Ishikawa (cell line): ENCODE measurements at regions not wholly inside any gene's neighbourhood (a gene's known extent, or its start where the extent isn't known, plus 50 kb on each side); places are given as distances from the start of the nearest gene placed in this dataset.

Experiments used
- CEBPB ChIP-seq: IDR thresholded peaks from 2 replicates; pipeline ENCODE4 v1.6.1; 2012
- CREB1 ChIP-seq: IDR thresholded peaks from 2 replicates; pipeline ENCODE4 v1.6.1; 2012; ENCODE audit warnings: low read depth
- EP300 ChIP-seq: IDR thresholded peaks from 2 replicates; pipeline ENCODE4 v1.6.1; 2012; ENCODE audit warnings: borderline replicate concordance
- FOXM1 ChIP-seq: IDR thresholded peaks from 2 replicates; pipeline ENCODE4 v1.6.1; 2012; ENCODE audit warnings: low read depth, borderline replicate concordance
- MAX ChIP-seq: IDR thresholded peaks from 2 replicates; pipeline ENCODE4 v1.6.1; 2012
- RAD21 ChIP-seq: IDR thresholded peaks from 2 replicates; pipeline ENCODE4 v1.6.1; 2012; ENCODE audit warnings: low read depth
- REST ChIP-seq: IDR thresholded peaks from 2 replicates; pipeline ENCODE4 v1.6.1; 2012; ENCODE audit warnings: low read depth, mild to moderate bottlenecking
- TAF1 ChIP-seq: IDR thresholded peaks from 2 replicates; pipeline ENCODE4 v1.6.1; 2012; ENCODE audit warnings: low read depth, mild to moderate bottlenecking
- TCF12 ChIP-seq: IDR thresholded peaks from 2 replicates; pipeline ENCODE4 v1.6.1; 2012; ENCODE audit warnings: low read depth
- TEAD4 ChIP-seq: IDR thresholded peaks from 2 replicates; pipeline ENCODE4 v1.6.1; 2012
- USF1 ChIP-seq: IDR thresholded peaks from 2 replicates; pipeline ENCODE4 v1.6.1; 2012
- ZBTB7A ChIP-seq: IDR thresholded peaks from 2 replicates; pipeline ENCODE4 v1.6.1; 2012; ENCODE audit warnings: low read depth

GRCh38 chr5:67747096-67747495, 468.5 kb upstream of the PIK3R1 start:
- TF ChIP-seq TCF12 = no peak
- no peak for TF ChIP-seq CEBPB
- TF ChIP-seq TAF1 = no peak
- TF ChIP-seq ZBTB7A = no peak
- TF ChIP-seq EP300 = no peak
- no peak for TF ChIP-seq MAX
- no peak for TF ChIP-seq RAD21
- no peak for TF ChIP-seq CREB1
- TF ChIP-seq FOXM1 = no peak
- no peak for TF ChIP-seq REST
- no peak for TF ChIP-seq USF1
- no peak for TF ChIP-seq TEAD4
